ENCODE measurements at regions not wholly inside any gene's neighbourhood (a gene's known extent, or its start where the extent isn't known, plus 50 kb on each side); places are given as distances from the start of the nearest gene placed in this dataset.

DNA sequence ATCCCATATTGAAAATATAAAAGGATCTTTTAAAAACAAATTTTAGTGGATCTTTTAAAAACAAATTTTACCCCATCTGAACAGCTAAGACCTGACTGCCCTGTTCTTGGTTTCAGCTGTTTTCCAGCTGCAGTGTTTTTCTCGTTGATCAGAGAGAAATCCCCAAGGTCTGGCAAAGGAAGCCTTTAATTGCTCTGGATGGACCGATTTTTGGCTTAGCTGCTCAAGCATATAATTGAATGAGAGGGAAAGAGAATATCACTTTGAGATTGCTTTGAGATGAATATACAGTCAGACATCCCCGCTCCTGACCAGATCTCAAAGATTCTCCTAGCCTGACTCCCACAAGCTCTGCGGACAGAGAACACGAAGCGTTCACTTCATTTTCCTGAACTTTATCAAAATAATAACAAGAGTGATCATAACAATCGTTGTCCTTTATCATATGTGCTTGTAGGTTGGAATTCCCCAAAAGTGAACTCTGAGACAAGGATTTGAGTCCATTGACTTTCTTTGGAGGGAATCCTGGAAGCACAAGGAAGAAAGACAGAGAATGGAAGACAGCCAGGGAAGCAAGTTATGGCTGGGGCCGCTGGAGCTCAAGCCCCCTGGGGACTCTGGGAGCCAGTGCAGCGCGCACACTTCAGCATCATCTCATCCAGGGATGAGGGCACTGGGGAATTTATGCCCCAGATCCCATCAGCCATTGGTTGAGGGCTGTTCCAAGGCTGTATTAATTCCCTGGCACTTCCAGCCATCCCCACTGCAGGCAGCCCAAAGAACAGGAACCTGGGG, 101.3 kb downstream of the SNX5 start:
- DNase-seq (ENCODE audit: low read depth, low spot score) (no peak), ATAC-seq (no peak)
- TF ChIP-seq EZH2 (IDR thresholded peaks at IDR 0.05) (no peak), ZBTB33 (IDR thresholded peaks at IDR 0.05; ENCODE audit: extremely low read depth, insufficient replicate concordance, low read length) (no peak), POLR2AphosphoS5 (IDR thresholded peaks at IDR 0.05; ENCODE audit: low read depth, low read length) (no peak)
- Histone ChIP-seq H3K27ac (ENCODE audit: low read depth, low read length) (no peak overlapping the region), H4K20me1 (ENCODE audit: insufficient read depth) (no peaks in the 10 kb centered on the region), H3K4me1 (ENCODE audit: control insufficient read depth in 1 of 2, insufficient read depth in 2 of 2, low read length in 2 of 2) (no peaks in the 10 kb centered on the region; a peak in 1 of 4 replicates), H3K9me2 (ENCODE audit: insufficient read depth) (no peaks in the 10 kb centered on the region), H3K4me3 (replicated peaks in 1 of 2; ENCODE audit: low read depth in 1 of 2, low read length in 2 of 2) (no peak overlapping the region), H3K36me3 (ENCODE audit: control insufficient read depth in 1 of 2, insufficient read depth in 2 of 2, low read length in 2 of 2) (no peaks in the 10 kb centered on the region), H3K27me3 (ENCODE audit: insufficient read depth, low read length) (0 out of 2 replicates have a peak, but pooled peaks cover 11% of the 10 kb centered on the region), H3K9me3 (ENCODE audit: control insufficient read depth in 1 of 2, insufficient read depth in 1 of 2, low read depth in 1 of 2, low read length in 2 of 2) (no peaks in the 10 kb centered on the region), H2AFZ (ENCODE audit: low read depth, low read length, poor library complexity, severe bottlenecking) (no peak overlapping the region), H3K79me2 (ENCODE audit: insufficient read depth, low read length) (no peaks in the 10 kb centered on the region), H3K4me2 (ENCODE audit: low read length) (no peak overlapping the region), H3K9ac (ENCODE audit: low read length) (no peak overlapping the region)
- ChIA-PET CTCF (no interaction called here), RAD21 (ENCODE audit: low non-redundant PET in 1 of 2, low total read pairs in 2 of 2, uncharacterized antibody in 2 of 2, unreplicated experiment in 2 of 2) (interaction anchor here in 1 of 2 experiments (0.6 kb wide), 1 partner anchor 173 kb away, joined by 3 read pairs; no protein-coding TSS in a partner anchor), POLR2A (interaction anchor here (0.7 to 1.8 kb wide), 2 partner anchors 18 to 185 kb away, joined by 3 to 6 read pairs; partner anchors contain the start of gene RRBP1)
- BruUV-seq (replicated peaks): no TSS peak
- intact Hi-C loops (cut with micrococcal nuclease): no loop called here

DNA sequence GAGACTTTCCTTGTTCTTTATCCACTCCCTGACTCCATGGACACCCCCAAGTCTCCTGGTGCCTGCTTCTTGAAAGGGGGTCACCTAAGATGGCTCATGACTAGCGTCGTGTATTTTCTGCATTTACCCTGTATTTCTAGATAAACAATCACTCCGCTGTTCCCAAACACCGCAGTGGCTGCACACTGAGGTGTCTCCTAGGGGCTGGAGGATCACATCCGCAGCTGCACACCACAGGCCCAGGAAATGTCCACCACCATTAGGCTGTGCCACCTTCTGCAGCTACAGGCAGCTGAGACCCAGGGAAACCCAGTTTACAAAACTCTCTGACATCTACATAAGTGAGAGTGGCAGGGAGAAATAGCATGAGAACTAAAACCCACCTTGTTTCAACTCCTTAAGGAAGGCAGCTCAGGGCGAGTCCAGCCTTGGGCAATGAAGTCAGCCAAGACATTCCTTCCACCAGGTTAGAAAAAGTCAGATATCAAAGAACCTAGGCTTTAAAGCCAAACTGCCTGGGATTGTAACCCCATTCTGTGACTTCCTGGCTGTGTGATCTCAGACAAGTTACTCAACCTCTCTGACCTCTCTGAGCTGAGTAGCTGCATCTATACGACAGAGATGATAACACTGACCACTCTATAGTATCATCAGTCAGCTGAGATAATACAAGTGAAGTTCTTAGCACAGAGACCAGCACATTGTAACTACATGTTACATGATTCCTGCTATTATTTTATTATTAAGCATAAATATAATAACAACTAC, 102.2 kb downstream of the SNX5 start:
- Histone ChIP-seq H3K36me3 (ENCODE audit: control insufficient read depth in 1 of 2, insufficient read depth in 2 of 2, low read length in 2 of 2) (no peaks in the 10 kb centered on the region), H4K20me1 (ENCODE audit: insufficient read depth) (no peaks in the 10 kb centered on the region), H3K4me2 (ENCODE audit: low read length) (no peak overlapping the region), H3K27ac (ENCODE audit: low read depth, low read length) (no peak overlapping the region), H3K4me1 (ENCODE audit: control insufficient read depth in 1 of 2, insufficient read depth in 2 of 2, low read length in 2 of 2) (no peaks in the 10 kb centered on the region), H3K9ac (ENCODE audit: low read length) (no peak overlapping the region), H3K9me3 (ENCODE audit: control insufficient read depth in 1 of 2, insufficient read depth in 1 of 2, low read depth in 1 of 2, low read length in 2 of 2) (no peaks in the 10 kb centered on the region), H3K4me3 (replicated peaks in 1 of 2; ENCODE audit: low read depth in 1 of 2, low read length in 2 of 2) (no peak overlapping the region), H3K9me2 (ENCODE audit: insufficient read depth) (no peaks in the 10 kb centered on the region), H3K79me2 (ENCODE audit: insufficient read depth, low read length) (no peaks in the 10 kb centered on the region), H2AFZ (ENCODE audit: low read depth, low read length, poor library complexity, severe bottlenecking) (no peak overlapping the region), H3K27me3 (ENCODE audit: insufficient read depth, low read length) (0 out of 2 replicates have a peak, but pooled peaks cover 11% of the 10 kb centered on the region)
- intact Hi-C loops (cut with micrococcal nuclease): no loop called here
- no TSS peak for BruUV-seq (replicated peaks)
- ATAC-seq: no peak
- ChIA-PET RAD21 (ENCODE audit: low non-redundant PET in 1 of 2, low total read pairs in 2 of 2, uncharacterized antibody in 2 of 2, unreplicated experiment in 2 of 2) (no interaction called here), POLR2A (interaction anchor here (1.8 kb wide), 1 partner anchor 17 kb away, joined by 6 read pairs; no protein-coding TSS in a partner anchor), CTCF (no interaction called here)
- TF ChIP-seq TCF7L2 (IDR thresholded peaks at IDR 0.05; ENCODE audit: borderline replicate concordance, extremely low read depth, insufficient read depth, insufficient read length): no peak
- no peak for TF ChIP-seq SIN3A (IDR thresholded peaks at IDR 0.05; ENCODE audit: low read depth)
- no peak for TF ChIP-seq EZH2phosphoT487 (IDR thresholded peaks at IDR 0.05; ENCODE audit: borderline replicate concordance)
- TF ChIP-seq, protein P1, sequence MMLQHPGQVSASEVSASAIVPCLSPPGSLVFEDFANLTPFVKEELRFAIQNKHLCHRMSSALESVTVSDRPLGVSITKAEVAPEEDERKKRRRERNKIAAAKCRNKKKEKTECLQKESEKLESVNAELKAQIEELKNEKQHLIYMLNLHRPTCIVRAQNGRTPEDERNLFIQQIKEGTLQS (IDR thresholded peaks at IDR 0.05): no peak
- no peak for TF ChIP-seq ZNF274 (IDR thresholded peaks at IDR 0.05; ENCODE audit: low read depth, low read length)
- no peak for TF ChIP-seq EGR1 (IDR thresholded peaks at IDR 0.05; ENCODE audit: low read depth)
- no peak for TF ChIP-seq CBX3 (IDR thresholded peaks at IDR 0.05; ENCODE audit: low read depth)
- TF ChIP-seq EZH2 (IDR thresholded peaks at IDR 0.05): no peak
- no peak for TF ChIP-seq SRF (IDR thresholded peaks at IDR 0.05; ENCODE audit: low read depth)
- no peak for DNase-seq (ENCODE audit: low read depth, low spot score)

Data from HCT116 (cell line).